GM19035 (cell line): ENCODE measurements at regions not wholly inside any gene's neighbourhood (a gene's known extent, or its start where the extent isn't known, plus 50 kb on each side); places are given as distances from the start of the nearest gene placed in this dataset.
"Not testable (repeated sequence)": the region's sequence is repeated elsewhere in the genome, so short reads cannot be mapped to it uniquely, and the experiment has no call there.

Experiments used
- ATAC-seq: cut with Tn5 transposase; IDR thresholded peaks from one replicate; pipeline ENCODE4 v1.9.1; 2021; ENCODE audit not compliant: unreplicated experiment

DNA sequence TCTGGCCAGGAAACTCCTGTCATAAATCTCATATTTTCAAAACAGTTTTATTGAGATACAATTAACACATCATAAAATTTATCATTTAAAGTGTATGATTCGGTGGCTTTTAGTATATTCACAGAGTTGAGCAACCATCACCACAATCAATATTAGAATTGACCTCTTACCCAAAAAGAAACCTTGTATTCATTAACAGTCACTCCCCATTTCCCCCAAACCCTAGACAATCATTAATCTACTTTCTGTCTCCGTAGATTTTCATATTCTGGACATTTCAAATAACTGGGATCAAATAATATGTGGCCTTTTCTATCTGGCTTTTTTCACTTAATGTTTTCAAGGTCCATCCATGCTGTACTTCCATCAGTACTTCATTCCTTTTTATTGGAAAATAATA lies 145.7 kb upstream of the RORA start:
- ATAC-seq = no peak

DNA sequence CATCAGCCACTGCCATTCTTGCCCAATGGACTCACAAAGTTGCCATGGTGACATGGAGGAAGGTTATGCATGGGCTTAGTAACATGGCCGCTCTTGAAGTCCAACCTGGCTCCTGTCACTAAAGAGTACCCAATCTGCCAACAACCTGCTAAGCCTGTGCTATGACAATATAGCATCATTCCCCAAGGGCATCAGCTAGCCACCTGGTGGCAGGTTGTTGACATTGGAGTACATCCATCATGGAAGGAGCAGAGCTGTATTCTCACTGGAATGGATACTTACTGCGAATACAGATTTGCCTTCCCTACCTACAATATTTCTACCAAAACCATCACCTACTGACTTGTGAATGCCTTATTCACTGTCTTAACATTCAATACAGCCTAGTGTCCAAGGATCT lies 138.9 kb upstream of the RORA start:
- no peak for ATAC-seq

GRCh38 chr15:61364871-61365270 lies 135.8 kb upstream of the RORA start:
- ATAC-seq = no peak

GRCh38 chr15:61362912-61363311 lies 133.8 kb upstream of the RORA start:
- not testable (repeated sequence) for ATAC-seq

GRCh38 chr15:61344293-61344692 lies 115.2 kb upstream of the RORA start:
- no peak for ATAC-seq

GRCh38 chr15:61342390-61342789 lies 113.3 kb upstream of the RORA start:
- no peak for ATAC-seq

GRCh38 chr15:61339516-61339915 lies 110.4 kb upstream of the RORA start:
- ATAC-seq = no peak

GRCh38 chr15:61337541-61337940 lies 108.4 kb upstream of the RORA start:
- no peak for ATAC-seq

GRCh38 chr15:61336026-61336638 lies 107.0 kb upstream of the RORA start:
- ATAC-seq = no peak

GRCh38 chr15:61334714-61335113 lies 105.6 kb upstream of the RORA start:
- not testable (repeated sequence) for ATAC-seq

GRCh38 chr15:61331019-61331418 lies 101.9 kb upstream of the RORA start:
- ATAC-seq = no peak

GRCh38 chr15:61327019-61327631 lies 98.0 kb upstream of the RORA start:
- ATAC-seq = no peak

- no peak for ATAC-seq
These were observed 90.8 kb upstream of the RORA start for GRCh38 chr15:61319892-61320291.

DNA sequence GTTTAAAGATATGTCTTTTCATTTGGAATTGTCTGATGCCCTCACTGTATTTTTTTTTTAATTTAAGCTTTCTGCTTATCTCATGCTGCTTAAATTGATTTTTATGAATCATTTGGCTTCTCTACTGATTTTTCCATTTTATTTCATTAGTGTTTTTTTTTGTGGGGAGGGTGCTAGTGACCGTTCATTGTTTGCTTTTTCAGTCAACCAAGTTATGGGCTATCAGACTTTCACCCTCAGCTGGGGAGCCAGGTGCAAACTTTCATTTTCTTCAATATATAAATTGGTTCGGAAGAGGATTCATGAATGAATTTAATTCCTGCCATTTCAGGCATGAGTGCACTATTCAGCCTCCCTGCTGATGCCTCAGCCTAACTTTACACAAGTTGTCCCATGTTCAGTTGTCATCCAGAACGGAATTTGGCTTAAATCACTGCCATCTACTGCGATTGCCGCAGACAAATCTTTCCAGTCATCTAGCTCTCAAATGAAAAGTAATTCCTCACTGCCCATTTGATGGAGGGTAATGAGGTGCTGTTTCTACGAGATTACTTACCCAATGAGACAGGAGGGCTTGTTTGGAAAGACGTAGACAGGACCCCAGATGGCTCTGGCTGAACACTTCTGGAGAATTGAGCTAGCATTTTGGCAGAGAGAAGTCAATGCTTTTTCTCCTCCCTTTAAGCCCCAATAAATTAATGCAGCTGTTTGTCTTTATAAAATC lies 89.9 kb upstream of the RORA start:
- no peak for ATAC-seq

- ATAC-seq = no peak
These were observed 89.2 kb upstream of the RORA start for GRCh38 chr15:61318301-61318700.

DNA sequence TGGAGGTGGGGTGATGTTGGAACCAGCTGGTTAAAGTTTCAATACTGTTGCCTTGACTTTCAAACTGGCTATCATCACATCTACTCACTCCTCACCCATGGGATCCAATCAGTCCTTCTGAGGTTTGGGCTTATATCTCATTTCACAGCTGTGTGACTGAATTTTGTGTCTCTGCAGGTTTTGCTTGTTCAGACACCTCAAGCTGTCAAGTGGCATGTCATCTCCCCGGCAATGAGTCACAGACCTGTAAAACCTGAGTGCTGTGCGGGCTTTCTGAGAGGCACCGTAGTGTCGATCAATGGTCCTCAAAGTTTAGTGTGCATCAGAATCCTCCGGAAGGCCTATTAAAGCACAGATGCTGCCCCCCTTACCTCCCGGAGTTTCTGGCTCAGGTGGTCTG lies 86.4 kb upstream of the RORA start:
- ATAC-seq = no peak

DNA sequence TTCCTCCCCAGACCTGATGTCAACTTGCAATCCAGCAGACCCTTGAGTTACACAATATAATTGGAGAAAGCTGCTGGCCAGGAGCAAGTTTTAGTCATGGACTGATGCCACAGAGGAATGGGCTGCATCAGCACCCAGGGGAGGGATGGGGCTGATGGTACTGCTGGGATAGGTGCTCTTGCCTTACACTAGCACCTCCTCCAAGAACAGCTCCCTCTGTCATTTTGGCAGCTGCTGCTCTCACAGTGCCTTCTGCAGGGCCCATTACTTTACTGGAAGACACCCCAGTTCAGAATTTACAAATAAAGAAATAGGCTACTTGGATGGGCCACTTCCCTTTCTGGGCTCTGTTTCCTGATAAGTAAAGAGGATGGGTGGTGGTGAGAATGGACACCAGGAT lies 85.3 kb upstream of the RORA start:
- ATAC-seq = no peak

GRCh38 chr15:61309617-61310016 lies 80.5 kb upstream of the RORA start:
- ATAC-seq = no peak

DNA sequence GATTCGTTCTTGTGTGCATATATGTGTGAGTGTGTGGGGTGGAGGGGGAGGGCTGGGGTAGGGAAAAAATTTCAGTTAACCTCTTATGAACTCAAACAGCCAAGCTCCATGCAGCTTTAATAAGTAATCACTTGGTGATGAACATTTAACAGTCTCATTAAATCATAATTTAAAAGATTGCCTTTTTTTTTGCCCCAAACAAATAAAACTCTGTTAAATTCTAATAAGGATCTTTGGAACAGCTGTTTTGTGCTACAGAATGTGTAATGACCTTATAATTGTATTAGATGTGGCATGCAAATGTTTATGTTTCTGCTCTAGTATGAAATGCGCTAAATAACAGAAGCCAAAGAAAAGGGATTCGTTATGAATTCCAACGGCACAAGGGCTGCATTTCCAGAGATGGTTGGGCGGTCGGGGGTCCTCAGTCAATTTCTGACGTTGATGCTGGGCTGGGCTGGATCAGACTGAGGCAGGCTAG lies 80.0 kb upstream of the RORA start:
- no peak for ATAC-seq

DNA sequence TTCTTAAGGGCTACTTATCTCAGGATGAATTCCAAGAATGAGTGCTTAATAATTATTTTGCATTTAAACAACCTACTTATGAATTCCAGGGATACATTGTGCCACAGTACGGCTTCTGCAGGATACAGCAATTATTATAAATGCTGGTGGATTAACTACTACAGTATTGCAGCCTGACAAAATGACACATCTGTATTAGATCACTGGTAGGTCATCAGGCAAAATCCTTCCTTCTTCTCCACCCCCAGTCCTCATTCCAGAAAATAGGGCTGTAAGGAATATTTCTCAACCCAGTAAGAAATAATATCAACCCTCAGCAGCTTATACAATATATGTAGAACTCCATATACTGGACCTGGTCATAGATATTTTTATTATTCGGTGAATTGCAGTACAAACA lies 79.3 kb upstream of the RORA start:
- no peak for ATAC-seq

DNA sequence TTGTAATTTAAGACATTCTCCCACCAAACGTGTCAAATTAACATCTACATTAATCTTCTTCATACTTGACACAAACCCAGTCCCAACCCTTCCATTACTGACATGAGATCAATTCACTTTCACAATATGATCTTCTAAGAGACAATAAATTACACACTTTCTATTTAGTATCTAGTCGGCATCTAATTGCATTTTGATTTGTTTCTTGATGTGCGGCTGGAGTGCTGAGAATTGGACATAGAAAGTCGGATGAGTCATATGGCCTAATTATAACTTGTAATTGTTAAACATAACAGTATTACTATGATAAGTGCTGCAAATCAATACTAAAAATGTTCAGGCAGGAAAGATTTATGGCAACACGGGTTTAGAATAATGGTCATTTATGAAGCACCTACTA lies 78.4 kb upstream of the RORA start:
- no peak for ATAC-seq

DNA sequence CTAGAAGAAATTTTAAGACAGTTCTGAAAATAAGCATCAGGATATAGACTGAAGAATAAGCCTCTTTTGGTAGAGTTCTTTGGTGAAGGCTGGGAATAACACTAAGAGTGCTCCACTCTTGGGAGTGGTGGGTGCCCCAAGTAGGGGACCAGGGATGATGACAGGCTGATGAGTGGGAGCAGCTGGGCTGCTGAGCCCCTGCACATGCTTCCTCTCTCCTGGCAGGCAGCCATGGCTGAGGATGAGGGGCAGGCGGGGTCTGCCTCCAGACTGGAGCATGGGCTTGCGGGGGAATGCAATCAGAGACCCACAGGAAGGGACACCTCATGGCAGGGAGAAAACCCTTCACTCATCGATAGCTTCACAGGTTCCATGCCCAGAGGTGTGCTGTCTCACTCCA lies 72.6 kb upstream of the RORA start:
- no peak for ATAC-seq
